CD14-positive monocyte (primary cell): ENCODE measurements at regions not wholly inside any gene's neighbourhood (a gene's known extent, or its start where the extent isn't known, plus 50 kb on each side); places are given as distances from the start of the nearest gene placed in this dataset.

Experiments used
- DNase-seq, 3 donors: peaks; one replicate each; pipeline ENCODE4 v3.0.0-alpha.2; 2011 to 2022
- H2AFZ ChIP-seq: 2 replicates; pipeline ENCODE4 v1.6.0; 2012; ENCODE audit warnings: mild to moderate bottlenecking, low read depth, low read length, inconsistent platforms; ENCODE audit not compliant: insufficient read depth, poor library complexity, severe bottlenecking
- H3K27ac ChIP-seq, 2 donors: 1 replicate in 1 of 2; 2 replicates in 1 of 2; pipeline ENCODE4 v1.5.1; 2012 to 2013; ENCODE audit warnings: low read length in 2 of 2, control low read depth in 1 of 2, inconsistent platforms in 1 of 2, low read depth in 1 of 2, mild to moderate bottlenecking in 1 of 2
- H3K27me3 ChIP-seq, 2 donors: one replicate each; pipeline versions ENCODE4 v1.6.0 to v1.6.1; 2011 to 2013; ENCODE audit warnings: low read length in 2 of 2; ENCODE audit not compliant: control insufficient read depth in 2 of 2, insufficient read depth in 2 of 2
- H3K36me3 ChIP-seq, 2 donors: replicated peaks in 1 of 2; 1 replicate in 1 of 2; 2 replicates in 1 of 2; pipeline versions ENCODE4 v1.5.1 to v1.6.1; 2012 to 2013; ENCODE audit warnings: low read length in 2 of 2, control low read depth in 1 of 2, inconsistent platforms in 1 of 2, mild to moderate bottlenecking in 1 of 2; ENCODE audit not compliant: insufficient read depth in 2 of 2, control insufficient read depth in 1 of 2
- H3K4me1 ChIP-seq, 2 donors: 1 replicate in 1 of 2; 2 replicates in 1 of 2; pipeline versions ENCODE4 v1.5.1 to v1.6.1; 2012 to 2013; ENCODE audit warnings: low read length in 2 of 2, control low read depth in 1 of 2, inconsistent platforms in 1 of 2, mild to moderate bottlenecking in 1 of 2, moderate library complexity in 1 of 2; ENCODE audit not compliant: insufficient read depth in 2 of 2, control insufficient read depth in 1 of 2
- H3K4me2 ChIP-seq: replicated peaks from 2 replicates; pipeline ENCODE3; 2012; ENCODE audit warnings: low read length, moderate library complexity, mild to moderate bottlenecking; ENCODE audit not compliant: poor library complexity, severe bottlenecking; ENCODE audit errors: extremely low read depth
- H3K4me3 ChIP-seq, 3 experiments: fragments of 200-600 bp in 1 of 3; sonication (generic) in 1 of 3; replicated peaks in 1 of 3; 1 replicate in 2 of 3; 2 replicates in 1 of 3; pipeline ENCODE4 v1.5.1; 2011 to 2013; ENCODE audit warnings: low read length in 3 of 3, mild to moderate bottlenecking in 3 of 3, control low read depth in 2 of 3, low read depth in 2 of 3, inconsistent platforms in 1 of 3, moderate library complexity in 1 of 3
- H3K79me2 ChIP-seq: 2 replicates; pipeline ENCODE4 v1.6.0; 2012; ENCODE audit warnings: mild to moderate bottlenecking, control low read depth, inconsistent platforms, low read length, moderate library complexity; ENCODE audit not compliant: insufficient read depth
- H3K9ac ChIP-seq: 2 replicates; pipeline ENCODE4 v1.6.0; 2017; ENCODE audit warnings: low read length, mild to moderate bottlenecking; ENCODE audit not compliant: insufficient read depth, poor library complexity, severe bottlenecking
- H3K9me3 ChIP-seq, 2 donors: replicated peaks in 1 of 2; 1 replicate in 1 of 2; 2 replicates in 1 of 2; pipeline versions ENCODE4 v1.5.1 to v1.6.1; 2012 to 2013; ENCODE audit warnings: low read length in 2 of 2, control low read depth in 1 of 2; ENCODE audit not compliant: control insufficient read depth in 1 of 2, insufficient read depth in 1 of 2
- H4K20me1 ChIP-seq: 2 replicates; pipeline ENCODE4 v1.6.0; 2012; ENCODE audit warnings: mild to moderate bottlenecking, low read length, control low read depth, moderate library complexity; ENCODE audit not compliant: insufficient read depth
- H3K27ac Mint-ChIP-seq, 7 donors: one replicate each; pipeline ENCODE4 v1.8.0; 2020; ENCODE audit warnings: mild to moderate bottlenecking in 7 of 7, mixed read lengths in 7 of 7, moderate library complexity in 6 of 7, inconsistent platforms in 2 of 7
- H3K27me3 Mint-ChIP-seq, 3 donors: one replicate each; pipeline ENCODE4 v1.8.0; 2021 to 2022; ENCODE audit warnings: low read depth in 3 of 3, mild to moderate bottlenecking in 3 of 3, mixed read lengths in 3 of 3, moderate library complexity in 3 of 3, inconsistent platforms in 1 of 3
- H3K36me3 Mint-ChIP-seq, 2 donors: one replicate each; pipeline ENCODE4 v1.8.0; 2020; ENCODE audit warnings: mixed read lengths in 2 of 2, inconsistent platforms in 1 of 2, mild to moderate bottlenecking in 1 of 2
- H3K4me1 Mint-ChIP-seq: one replicate; pipeline ENCODE4 v1.8.0; 2020; ENCODE audit warnings: mild to moderate bottlenecking, mixed read lengths
- H3K4me3 Mint-ChIP-seq, 2 donors: one replicate each; pipeline ENCODE4 v1.8.0; 2020; ENCODE audit warnings: mild to moderate bottlenecking in 2 of 2, mixed read lengths in 2 of 2, moderate library complexity in 1 of 2
- H3K9me3 Mint-ChIP-seq, 7 donors: one replicate each; pipeline ENCODE4 v1.8.0; 2020 to 2022; ENCODE audit warnings: mixed read lengths in 7 of 7, mild to moderate bottlenecking in 6 of 7, moderate library complexity in 6 of 7, inconsistent platforms in 2 of 7
- CTCF ChIP-seq: fragments of 200-600 bp; IDR thresholded peaks from one replicate; pipeline ENCODE4 v1.8.0; 2022; ENCODE audit warnings: antibody characterized with exemption, mild to moderate bottlenecking
- WGBS: methylation state at CpG from one replicate; pipeline ENCODE4 v1.1.5; 2013; ENCODE audit warnings: missing lambda C conversion rate; ENCODE audit not compliant: insufficient coverage; 5-methylcytosine and 5-hydroxymethylcytosine counted together
- intact Hi-C, 2 donors: fragments of 100-400 bp; cut with micrococcal nuclease; formaldehyde crosslinking; loops; one replicate each; pipeline versions ENCODE4 v1.15.0 to v1.15.1; 2023

- no peak overlapping the region for H2AFZ ChIP-seq
Observed at GRCh38 chr6:153677522-153677921, 361.5 kb upstream of the OPRM1 start.

GRCh38 chr6:153673750-153674149 lies 365.3 kb upstream of the OPRM1 start:
- no peaks in the 10 kb centered on the region for H3K79me2 ChIP-seq
- H3K9ac ChIP-seq: no peak overlapping the region
- no peaks in the 10 kb centered on the region for H3K36me3 ChIP-seq
- no peak overlapping the region for H3K4me2 ChIP-seq
- TF ChIP-seq CTCF: no peak
- H4K20me1 ChIP-seq: no peaks in the 10 kb centered on the region
- peaks cover 0 to 4% of the 10 kb centered on the region in 2 donors for H3K9me3 ChIP-seq
- no peak overlapping the region for H3K4me3 ChIP-seq
- no peak overlapping the region for H3K27ac ChIP-seq
- no peaks in the 10 kb centered on the region for H3K36me3 Mint-ChIP-seq
- H3K9me3 Mint-ChIP-seq: peaks cover 0 to 4% (median 2%) of the 10 kb centered on the region in 7 donors
- intact Hi-C loops: no loop called here
- H3K27ac Mint-ChIP-seq: no peak overlapping the region
- no peaks in the 10 kb centered on the region for H3K27me3 ChIP-seq
- no CpG with 5 or more reads among the region's 2 CpGs for WGBS
- H3K4me3 Mint-ChIP-seq: no peak overlapping the region
- no peak overlapping the region for H2AFZ ChIP-seq
- DNase-seq: no peak
- no peaks in the 10 kb centered on the region for H3K4me1 Mint-ChIP-seq
- peaks cover 0 to 1% (median 0%) of the 10 kb centered on the region in 3 donors for H3K27me3 Mint-ChIP-seq
- no peaks in the 10 kb centered on the region for H3K4me1 ChIP-seq

More at GRCh38 chr6:153677522-153677921, 361.5 kb upstream of the OPRM1 start:
- Mint-ChIP-seq H3K9me3 (peaks cover 0 to 3% (median 2%) of the 10 kb centered on the region in 7 donors), H3K27me3 (peaks cover 0 to 1% (median 0%) of the 10 kb centered on the region in 3 donors), H3K4me3 (no peak overlapping the region), H3K27ac (no peak overlapping the region), H3K4me1 (no peaks in the 10 kb centered on the region), H3K36me3 (no peaks in the 10 kb centered on the region)
- no peak for TF ChIP-seq CTCF
- H3K9me3 ChIP-seq: peaks cover 0 to 6% of the 10 kb centered on the region in 2 donors
- no peaks in the 10 kb centered on the region for H3K79me2 ChIP-seq
- H3K4me3 ChIP-seq: no peak overlapping the region
- H3K27me3 ChIP-seq: no peaks in the 10 kb centered on the region
- intact Hi-C loops: no loop called here
- no peak for DNase-seq
- no peak overlapping the region for H3K4me2 ChIP-seq
- no CpG with 5 or more reads among the region's 2 CpGs for WGBS
- H3K27ac ChIP-seq: no peak overlapping the region
- no peaks in the 10 kb centered on the region for H3K4me1 ChIP-seq
- H3K9ac ChIP-seq: no peak overlapping the region
- H4K20me1 ChIP-seq: no peaks in the 10 kb centered on the region
- no peaks in the 10 kb centered on the region for H3K36me3 ChIP-seq
